Liver (tissue), 3 donors: ENCODE measurements at regions not wholly inside any gene's neighbourhood (a gene's known extent, or its start where the extent isn't known, plus 50 kb on each side); places are given as distances from the start of the nearest gene placed in this dataset.

Source experiments
- EGR1 ChIP-seq, 2 donors: IDR thresholded peaks; 2 replicates each; pipeline ENCODE4 v1.6.1; 2016 to 2018; ENCODE audit warnings: antibody characterized with exemption in 2 of 2, low read depth in 2 of 2
- MAX ChIP-seq: IDR thresholded peaks from 2 replicates; pipeline ENCODE4 v1.6.1; 2016; ENCODE audit warnings: antibody characterized with exemption
- TAF1 ChIP-seq: conservative IDR thresholded peaks from 2 replicates; pipeline ENCODE4 v1.6.1; 2016; ENCODE audit warnings: antibody characterized with exemption, mild to moderate bottlenecking
- YY1 ChIP-seq: IDR thresholded peaks from 2 replicates; pipeline ENCODE4 v1.6.1; 2016; ENCODE audit warnings: antibody characterized with exemption, mild to moderate bottlenecking
- TF ChIP-seq, protein P1 (sequence below): fragments of 150-350 bp; IDR thresholded peaks from 2 replicates; pipeline ENCODE4 v1.5.1; 2017; ENCODE audit warnings: improper control_type of control experiment, low read depth, low read length; ENCODE audit not compliant: missing input control
- donor health status: healthy.
- donor health status: healthy.

DNA sequence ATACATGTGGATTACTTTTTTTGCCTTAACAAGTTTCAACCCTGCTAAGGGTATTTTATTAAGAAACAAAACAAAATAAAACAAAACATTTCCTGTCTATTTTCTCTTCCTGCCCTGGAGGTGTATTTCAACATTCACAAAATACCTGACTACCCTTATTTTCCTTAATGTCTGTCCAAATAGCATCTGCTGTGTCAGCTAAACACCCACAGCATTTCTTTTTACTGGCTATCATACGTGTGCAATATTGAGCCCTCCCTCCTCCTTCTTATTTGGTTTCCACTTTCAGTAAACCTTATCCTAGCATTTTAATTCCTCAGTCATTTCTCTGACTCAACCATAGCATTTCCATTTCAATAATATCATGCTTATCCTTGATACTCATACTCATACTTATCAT is 1420.0 kb upstream of the ZEB2 start:
- TF ChIP-seq TAF1: no peak
- TF ChIP-seq, protein P1, sequence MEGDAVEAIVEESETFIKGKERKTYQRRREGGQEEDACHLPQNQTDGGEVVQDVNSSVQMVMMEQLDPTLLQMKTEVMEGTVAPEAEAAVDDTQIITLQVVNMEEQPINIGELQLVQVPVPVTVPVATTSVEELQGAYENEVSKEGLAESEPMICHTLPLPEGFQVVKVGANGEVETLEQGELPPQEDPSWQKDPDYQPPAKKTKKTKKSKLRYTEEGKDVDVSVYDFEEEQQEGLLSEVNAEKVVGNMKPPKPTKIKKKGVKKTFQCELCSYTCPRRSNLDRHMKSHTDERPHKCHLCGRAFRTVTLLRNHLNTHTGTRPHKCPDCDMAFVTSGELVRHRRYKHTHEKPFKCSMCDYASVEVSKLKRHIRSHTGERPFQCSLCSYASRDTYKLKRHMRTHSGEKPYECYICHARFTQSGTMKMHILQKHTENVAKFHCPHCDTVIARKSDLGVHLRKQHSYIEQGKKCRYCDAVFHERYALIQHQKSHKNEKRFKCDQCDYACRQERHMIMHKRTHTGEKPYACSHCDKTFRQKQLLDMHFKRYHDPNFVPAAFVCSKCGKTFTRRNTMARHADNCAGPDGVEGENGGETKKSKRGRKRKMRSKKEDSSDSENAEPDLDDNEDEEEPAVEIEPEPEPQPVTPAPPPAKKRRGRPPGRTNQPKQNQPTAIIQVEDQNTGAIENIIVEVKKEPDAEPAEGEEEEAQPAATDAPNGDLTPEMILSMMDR: no peak
- no peak for TF ChIP-seq EGR1 (IDR thresholded peaks at IDR 0.05; ENCODE audit: low read depth in 2 of 2)
- no peak for TF ChIP-seq MAX
- TF ChIP-seq YY1: no peak
